WTC11 (cell line): ENCODE measurements at regions not wholly inside any gene's neighbourhood (a gene's known extent, or its start where the extent isn't known, plus 50 kb on each side); places are given as distances from the start of the nearest gene placed in this dataset.

ENCODE experiments used
- ATAC-seq: fragments of 200-7000 bp; cut with Tn5 transposase; 2 replicates; pipeline ENCODE4 v1.10.0; 2021; ENCODE audit warnings: mild to moderate bottlenecking, moderate library complexity
- CTCF ChIA-PET: fragments of 300-600 bp; sonication (Branson Sonifier 250); formaldehyde crosslinking; loops from one replicate; lab custom pipeline; 2021; ENCODE audit warnings: antibody characterized with exemption; lab: Charles Lee
- POLR2A ChIA-PET: fragments of 350-600 bp; sonication (Branson Sonifier 250); formaldehyde crosslinking; loops from one replicate; lab custom pipeline; 2021; ENCODE audit warnings: antibody characterized with exemption; lab: Charles Lee
- DNase-seq: peaks from one replicate; pipeline ENCODE4 v3.0.0; 2021; ENCODE audit warnings: low spot score
- H3K27ac Mint-ChIP-seq: 2 replicates; pipeline ENCODE4 v1.8.0; 2021; ENCODE audit warnings: mixed read lengths
- H3K27me3 Mint-ChIP-seq: 2 replicates; pipeline ENCODE4 v1.8.0; 2021; ENCODE audit warnings: low read depth, mild to moderate bottlenecking, moderate library complexity, mixed read lengths
- H3K36me3 Mint-ChIP-seq: 2 replicates; pipeline ENCODE4 v1.8.0; 2021; ENCODE audit warnings: mixed read lengths
- H3K4me1 Mint-ChIP-seq: 2 replicates; pipeline ENCODE4 v1.8.0; 2022; ENCODE audit warnings: mixed read lengths
- H3K4me3 Mint-ChIP-seq: 2 replicates; pipeline ENCODE4 v1.8.0; 2021; ENCODE audit warnings: mild to moderate bottlenecking, moderate library complexity, mixed read lengths
- H3K9me3 Mint-ChIP-seq: 2 replicates; pipeline ENCODE4 v1.8.0; 2021; ENCODE audit warnings: mixed read lengths
- ARID4B ChIP-seq: sonication (generic); formaldehyde crosslinking; IDR thresholded peaks from 2 replicates; pipeline ENCODE4 v1.8.0; 2023; ENCODE audit warnings: missing genetic modification reagents, mild to moderate bottlenecking, borderline replicate concordance
- CREM ChIP-seq: sonication (generic); formaldehyde crosslinking; IDR thresholded peaks from 2 replicates; pipeline ENCODE4 v1.8.1; 2022; ENCODE audit warnings: mild to moderate bottlenecking, missing genetic modification reagents, moderate library complexity
- FOXJ3 ChIP-seq: sonication (generic); formaldehyde crosslinking; IDR thresholded peaks from 2 replicates; pipeline ENCODE4 v1.9.0; 2021; ENCODE audit warnings: missing genetic modification reagents, mild to moderate bottlenecking, borderline replicate concordance
- OVOL2 ChIP-seq: fragments of 250-450 bp; sonication (Bioruptor Pico); IDR thresholded peaks from 2 replicates; pipeline ENCODE4 v1.9.0; 2021; ENCODE audit warnings: mild to moderate bottlenecking, borderline replicate concordance
- PRDM15 ChIP-seq: sonication (generic); formaldehyde crosslinking; IDR thresholded peaks from 2 replicates; pipeline ENCODE4 v1.8.0; 2022; ENCODE audit warnings: missing genetic modification reagents
- SMAD3 ChIP-seq: sonication (generic); formaldehyde crosslinking; IDR thresholded peaks from 2 replicates; pipeline ENCODE4 v1.8.0; 2022; ENCODE audit warnings: missing genetic modification reagents, mild to moderate bottlenecking, borderline replicate concordance
- TEAD1 ChIP-seq: sonication (generic); formaldehyde crosslinking; IDR thresholded peaks from 2 replicates; pipeline ENCODE4 v1.8.0; 2022; ENCODE audit warnings: mild to moderate bottlenecking, missing genetic modification reagents
- ZNF138 ChIP-seq: sonication (generic); formaldehyde crosslinking; conservative IDR thresholded peaks from 2 replicates; pipeline ENCODE4 v1.8.1; 2022; ENCODE audit warnings: mild to moderate bottlenecking, moderate library complexity, missing genetic modification reagents
- ZNF281 ChIP-seq: sonication (generic); formaldehyde crosslinking; IDR thresholded peaks from 2 replicates; pipeline ENCODE4 v1.8.0; 2023; ENCODE audit warnings: mild to moderate bottlenecking, missing genetic modification reagents
- TF ChIP-seq, protein P1 (sequence below): sonication (generic); formaldehyde crosslinking; IDR thresholded peaks from 2 replicates; pipeline ENCODE4 v1.8.0; 2023; ENCODE audit warnings: missing genetic modification reagents
- TF ChIP-seq, protein P2 (sequence below): fragments of 200-600 bp; IDR thresholded peaks from 2 replicates; pipeline ENCODE4 v1.8.0; 2022; ENCODE audit warnings: antibody characterized with exemption
- TF ChIP-seq, protein P3 (sequence below): sonication (generic); formaldehyde crosslinking; IDR thresholded peaks from 2 replicates; pipeline ENCODE4 v1.8.1; 2023; ENCODE audit warnings: mild to moderate bottlenecking, missing genetic modification reagents

GRCh38 chr7:121800916-121801675 is 71.9 kb upstream of the PTPRZ1 start:
- TF ChIP-seq CREM (CRISPR knock-in tag) (no peak), OVOL2 (CRISPR knock-in tag) (no peak), ZNF138 (no peak), ARID4B (no peak), FOXJ3 (CRISPR knock-in tag) (no peak)
- TF ChIP-seq, protein P1, sequence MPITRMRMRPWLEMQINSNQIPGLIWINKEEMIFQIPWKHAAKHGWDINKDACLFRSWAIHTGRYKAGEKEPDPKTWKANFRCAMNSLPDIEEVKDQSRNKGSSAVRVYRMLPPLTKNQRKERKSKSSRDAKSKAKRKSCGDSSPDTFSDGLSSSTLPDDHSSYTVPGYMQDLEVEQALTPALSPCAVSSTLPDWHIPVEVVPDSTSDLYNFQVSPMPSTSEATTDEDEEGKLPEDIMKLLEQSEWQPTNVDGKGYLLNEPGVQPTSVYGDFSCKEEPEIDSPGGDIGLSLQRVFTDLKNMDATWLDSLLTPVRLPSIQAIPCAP (CRISPR knock-in tag): no peak
- TF ChIP-seq, protein P2, sequence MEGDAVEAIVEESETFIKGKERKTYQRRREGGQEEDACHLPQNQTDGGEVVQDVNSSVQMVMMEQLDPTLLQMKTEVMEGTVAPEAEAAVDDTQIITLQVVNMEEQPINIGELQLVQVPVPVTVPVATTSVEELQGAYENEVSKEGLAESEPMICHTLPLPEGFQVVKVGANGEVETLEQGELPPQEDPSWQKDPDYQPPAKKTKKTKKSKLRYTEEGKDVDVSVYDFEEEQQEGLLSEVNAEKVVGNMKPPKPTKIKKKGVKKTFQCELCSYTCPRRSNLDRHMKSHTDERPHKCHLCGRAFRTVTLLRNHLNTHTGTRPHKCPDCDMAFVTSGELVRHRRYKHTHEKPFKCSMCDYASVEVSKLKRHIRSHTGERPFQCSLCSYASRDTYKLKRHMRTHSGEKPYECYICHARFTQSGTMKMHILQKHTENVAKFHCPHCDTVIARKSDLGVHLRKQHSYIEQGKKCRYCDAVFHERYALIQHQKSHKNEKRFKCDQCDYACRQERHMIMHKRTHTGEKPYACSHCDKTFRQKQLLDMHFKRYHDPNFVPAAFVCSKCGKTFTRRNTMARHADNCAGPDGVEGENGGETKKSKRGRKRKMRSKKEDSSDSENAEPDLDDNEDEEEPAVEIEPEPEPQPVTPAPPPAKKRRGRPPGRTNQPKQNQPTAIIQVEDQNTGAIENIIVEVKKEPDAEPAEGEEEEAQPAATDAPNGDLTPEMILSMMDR: no peak
- POLR2A ChIA-PET: no interaction called here
- no peak overlapping the region for H3K4me3 Mint-ChIP-seq
- H3K9me3 Mint-ChIP-seq: no peaks in the 10 kb centered on the region
- DNase-seq (no peak), ATAC-seq (no peak)
- H3K4me1 Mint-ChIP-seq: peaks cover 47% of the 10 kb centered on the region
- CTCF ChIA-PET: no interaction called here
- peak overlapping the region; percentile 82; the same call in 1 of the 2 replicates for H3K27ac Mint-ChIP-seq
- H3K36me3 Mint-ChIP-seq: no peaks in the 10 kb centered on the region
- no peaks in the 10 kb centered on the region for H3K27me3 Mint-ChIP-seq

- ATAC-seq: peak; percentile 95
- peak; percentile 21 for DNase-seq
Measured at GRCh38 chr7:121798896-121799295, 74.1 kb upstream of the PTPRZ1 start.

More at GRCh38 chr7:121798896-121799295, 74.1 kb upstream of the PTPRZ1 start:
- POLR2A ChIA-PET: no interaction called here
- H3K9me3 Mint-ChIP-seq: peaks cover 9% of the 10 kb centered on the region
- TF ChIP-seq SMAD3: no peak
- peak; percentile 56; the same call in 1 of the 2 replicates for TF ChIP-seq TEAD1 (CRISPR knock-in tag)
- no peak for TF ChIP-seq ZNF281 (CRISPR knock-in tag)
- no peak for TF ChIP-seq PRDM15 (CRISPR knock-in tag)
- TF ChIP-seq, protein P3, sequence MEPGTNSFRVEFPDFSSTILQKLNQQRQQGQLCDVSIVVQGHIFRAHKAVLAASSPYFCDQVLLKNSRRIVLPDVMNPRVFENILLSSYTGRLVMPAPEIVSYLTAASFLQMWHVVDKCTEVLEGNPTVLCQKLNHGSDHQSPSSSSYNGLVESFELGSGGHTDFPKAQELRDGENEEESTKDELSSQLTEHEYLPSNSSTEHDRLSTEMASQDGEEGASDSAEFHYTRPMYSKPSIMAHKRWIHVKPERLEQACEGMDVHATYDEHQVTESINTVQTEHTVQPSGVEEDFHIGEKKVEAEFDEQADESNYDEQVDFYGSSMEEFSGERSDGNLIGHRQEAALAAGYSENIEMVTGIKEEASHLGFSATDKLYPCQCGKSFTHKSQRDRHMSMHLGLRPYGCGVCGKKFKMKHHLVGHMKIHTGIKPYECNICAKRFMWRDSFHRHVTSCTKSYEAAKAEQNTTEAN: 0 out of 2 replicates have a peak, but pooled peaks have one; percentile 60
- TF ChIP-seq, all 79 proteins: peak for 2
- Mint-ChIP-seq H3K4me3 (peak overlapping the region; percentile 0; the same call in 1 of the 2 replicates), H3K27me3 (no peaks in the 10 kb centered on the region), H3K4me1 (peaks cover 52% of the 10 kb centered on the region), H3K27ac (peak overlapping the region; percentile 89), H3K36me3 (peaks cover 8% of the 10 kb centered on the region)
- CTCF ChIA-PET: interaction anchor here (0.6 kb wide), 2 partner anchors 38 to 195 kb away, joined by 3 read pairs; no protein-coding TSS in a partner anchor
